ENCODE measurements at regions not wholly inside any gene's neighbourhood (a gene's known extent, or its start where the extent isn't known, plus 50 kb on each side); places are given as distances from the start of the nearest gene placed in this dataset.

DNA sequence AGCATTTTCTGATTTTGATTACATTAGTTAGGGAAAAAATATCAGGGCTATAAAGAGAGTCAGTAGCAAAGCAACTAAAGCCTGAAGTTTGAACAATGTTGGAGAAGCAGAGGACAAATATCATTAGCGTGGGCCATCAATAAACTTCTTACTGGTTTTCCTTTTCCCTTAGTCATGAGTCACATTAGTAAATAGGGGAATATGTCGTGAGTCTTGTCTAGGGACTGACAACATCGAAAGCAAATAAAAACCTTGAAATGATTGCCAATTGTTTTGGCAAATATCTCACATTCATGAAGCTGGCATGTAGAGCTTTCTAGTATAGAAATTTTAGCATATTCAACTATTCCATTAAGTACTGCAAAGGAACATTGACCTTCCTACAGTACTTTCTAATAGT lies 806.0 kb upstream of the SORCS1 start:
- no peak for TF ChIP-seq EZH2 (IDR thresholded peaks at IDR 0.05; ENCODE audit: insufficient read depth, poor library complexity, severe bottlenecking)
- no peak for TF ChIP-seq EZH2phosphoT487 (IDR thresholded peaks at IDR 0.05; ENCODE audit: insufficient read depth, low read depth)

All from GM23248 (cell line).